ENCODE measurements at regions not wholly inside any gene's neighbourhood (a gene's known extent, or its start where the extent isn't known, plus 50 kb on each side); places are given as distances from the start of the nearest gene placed in this dataset.

- Mint-ChIP-seq H3K27me3 (ENCODE audit: low read depth) (peaks cover 9% of the 10 kb centered on the region), H3K9me3 (ENCODE audit: low read depth) (peaks cover 8% of the 10 kb centered on the region), H3K4me1 (ENCODE audit: low read depth) (no peaks in the 10 kb centered on the region), H3K36me3 (ENCODE audit: low read depth) (no peaks in the 10 kb centered on the region), H3K27ac (ENCODE audit: unreplicated experiment) (no peak overlapping the region), H3K4me3 (ENCODE audit: unreplicated experiment) (no peak overlapping the region)
- no peak for TF ChIP-seq CTCF (IDR thresholded peaks at IDR 0.05)
- peak; percentile 40 for DNase-seq (ENCODE audit: low spot score)
Observed at GRCh38 chr13:111926501-111927180, 140.3 kb upstream of the SOX1 start.

- Mint-ChIP-seq H3K36me3 (ENCODE audit: low read depth) (no peaks in the 10 kb centered on the region), H3K4me3 (ENCODE audit: unreplicated experiment) (no peak overlapping the region)
Observed at GRCh38 chr13:111927181-111927540, 139.8 kb upstream of the SOX1 start.

GRCh38 chr13:111929036-111929616 lies 137.8 kb upstream of the SOX1 start:
- DNase-seq (ENCODE audit: low spot score), result peak; percentile 61
- peaks cover 27% of the 10 kb centered on the region for H3K9me3 Mint-ChIP-seq (ENCODE audit: low read depth)
- no peak for TF ChIP-seq CTCF (IDR thresholded peaks at IDR 0.05)
- no peaks in the 10 kb centered on the region for H3K36me3 Mint-ChIP-seq (ENCODE audit: low read depth)
- no peak overlapping the region for H3K27ac Mint-ChIP-seq (ENCODE audit: unreplicated experiment)
- H3K27me3 Mint-ChIP-seq (ENCODE audit: low read depth), result peaks cover 6% of the 10 kb centered on the region
- no peaks in the 10 kb centered on the region for H3K4me1 Mint-ChIP-seq (ENCODE audit: low read depth)
- no peak overlapping the region for H3K4me3 Mint-ChIP-seq (ENCODE audit: unreplicated experiment)

More at GRCh38 chr13:111927181-111927540, 139.8 kb upstream of the SOX1 start:
- peaks cover 13% of the 10 kb centered on the region for H3K9me3 Mint-ChIP-seq (ENCODE audit: low read depth)
- peaks cover 9% of the 10 kb centered on the region for H3K27me3 Mint-ChIP-seq (ENCODE audit: low read depth)
- TF ChIP-seq CTCF (IDR thresholded peaks at IDR 0.05), result no peak
- no peaks in the 10 kb centered on the region for H3K4me1 Mint-ChIP-seq (ENCODE audit: low read depth)
- no peak overlapping the region for H3K27ac Mint-ChIP-seq (ENCODE audit: unreplicated experiment)
- DNase-seq (ENCODE audit: low spot score), result peak; percentile 72

GRCh38 chr13:111936267-111936925 lies 130.6 kb upstream of the SOX1 start:
- Mint-ChIP-seq H3K4me1 (ENCODE audit: low read depth) (no peaks in the 10 kb centered on the region), H3K27ac (ENCODE audit: unreplicated experiment) (no peak overlapping the region), H3K36me3 (ENCODE audit: low read depth) (no peaks in the 10 kb centered on the region), H3K9me3 (ENCODE audit: low read depth) (peaks cover 23% of the 10 kb centered on the region), H3K4me3 (ENCODE audit: unreplicated experiment) (no peak overlapping the region), H3K27me3 (ENCODE audit: low read depth) (peaks cover 20% of the 10 kb centered on the region)
- peak; percentile 55 for DNase-seq (ENCODE audit: low spot score)
- no peak for TF ChIP-seq CTCF (IDR thresholded peaks at IDR 0.05)

- H3K9me3 Mint-ChIP-seq (ENCODE audit: low read depth), result peaks cover 9% of the 10 kb centered on the region
- no peaks in the 10 kb centered on the region for H3K36me3 Mint-ChIP-seq (ENCODE audit: low read depth)
- no peak for TF ChIP-seq CTCF (IDR thresholded peaks at IDR 0.05)
- no peak overlapping the region for H3K27ac Mint-ChIP-seq (ENCODE audit: unreplicated experiment)
- no peak for DNase-seq (ENCODE audit: low spot score)
- peaks cover 25% of the 10 kb centered on the region for H3K27me3 Mint-ChIP-seq (ENCODE audit: low read depth)
- no peaks in the 10 kb centered on the region for H3K4me1 Mint-ChIP-seq (ENCODE audit: low read depth)
- H3K4me3 Mint-ChIP-seq (ENCODE audit: unreplicated experiment), result no peak overlapping the region
Observed at GRCh38 chr13:111937777-111938311, 129.1 kb upstream of the SOX1 start.
